M059J (cell line): ENCODE measurements at regions not wholly inside any gene's neighbourhood (a gene's known extent, or its start where the extent isn't known, plus 50 kb on each side); places are given as distances from the start of the nearest gene placed in this dataset.
A peak's percentile ranks its signal among the peaks of the same experiment; 100 is the strongest.
"Not testable (repeated sequence)": the region's sequence is repeated elsewhere in the genome, so short reads cannot be mapped to it uniquely, and the experiment has no call there.

ENCODE experiments used
- DNase-seq: peaks from one replicate; pipeline ENCODE4 v3.0.0-alpha.2; 2012; ENCODE audit warnings: low read depth

- DNase-seq = peak; percentile 64
Measured at GRCh38 chr18:104264-104663, 54.1 kb upstream of the USP14 start.

GRCh38 chr18:105161-106053 is 53.0 kb upstream of the USP14 start:
- peak; percentile 20 for DNase-seq

- not testable (repeated sequence) for DNase-seq
Measured at GRCh38 chr18:106054-106851, 52.1 kb upstream of the USP14 start.

GRCh38 chr18:106868-107384 is 51.4 kb upstream of the USP14 start:
- not testable (repeated sequence) for DNase-seq

- DNase-seq = peak; percentile 16
Measured at GRCh38 chr18:107464-107863, 50.9 kb upstream of the USP14 start.

- DNase-seq = not testable (repeated sequence)
Measured at GRCh38 chr18:107947-108664, 50.3 kb upstream of the USP14 start.
